DOHH2 (cell line): ENCODE measurements at regions not wholly inside any gene's neighbourhood (a gene's known extent, or its start where the extent isn't known, plus 50 kb on each side); places are given as distances from the start of the nearest gene placed in this dataset.

Experiments used
- EZH2phosphoT487 ChIP-seq: fragments of 200-600 bp; sonication (generic); IDR thresholded peaks from 2 replicates; pipeline ENCODE4 v1.6.1; 2017; ENCODE audit warnings: borderline replicate concordance, mild to moderate bottlenecking, antibody characterized with exemption, low read length, moderate library complexity, mixed read lengths
- TF ChIP-seq, protein P1 (sequence below): fragments of 200-600 bp; sonication (generic); IDR thresholded peaks from one replicate; pipeline ENCODE4 v1.5.1; 2014; ENCODE audit warnings: antibody characterized with exemption, mild to moderate bottlenecking, low read depth, low read length; ENCODE audit not compliant: poor library complexity, severe bottlenecking

DNA sequence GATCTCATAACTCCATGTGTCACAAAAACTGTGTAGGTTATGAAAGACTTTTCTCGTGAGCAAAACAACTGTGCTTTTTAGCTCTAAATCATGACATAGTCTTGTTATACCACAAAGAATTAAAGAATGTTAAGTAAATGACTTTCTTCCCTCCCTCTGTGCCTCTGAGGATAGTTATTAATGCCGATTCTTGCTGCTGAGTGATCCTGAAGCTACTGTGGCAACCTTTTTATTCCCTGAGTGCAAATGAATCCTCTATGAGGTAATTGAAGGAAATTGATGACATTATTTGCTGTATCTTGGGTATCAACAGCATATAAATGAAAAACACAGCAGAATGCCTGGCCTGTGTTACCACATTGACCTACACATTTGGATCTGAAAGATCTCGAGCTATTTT lies 142.2 kb upstream of the HDAC9 start:
- TF ChIP-seq, protein P1, sequence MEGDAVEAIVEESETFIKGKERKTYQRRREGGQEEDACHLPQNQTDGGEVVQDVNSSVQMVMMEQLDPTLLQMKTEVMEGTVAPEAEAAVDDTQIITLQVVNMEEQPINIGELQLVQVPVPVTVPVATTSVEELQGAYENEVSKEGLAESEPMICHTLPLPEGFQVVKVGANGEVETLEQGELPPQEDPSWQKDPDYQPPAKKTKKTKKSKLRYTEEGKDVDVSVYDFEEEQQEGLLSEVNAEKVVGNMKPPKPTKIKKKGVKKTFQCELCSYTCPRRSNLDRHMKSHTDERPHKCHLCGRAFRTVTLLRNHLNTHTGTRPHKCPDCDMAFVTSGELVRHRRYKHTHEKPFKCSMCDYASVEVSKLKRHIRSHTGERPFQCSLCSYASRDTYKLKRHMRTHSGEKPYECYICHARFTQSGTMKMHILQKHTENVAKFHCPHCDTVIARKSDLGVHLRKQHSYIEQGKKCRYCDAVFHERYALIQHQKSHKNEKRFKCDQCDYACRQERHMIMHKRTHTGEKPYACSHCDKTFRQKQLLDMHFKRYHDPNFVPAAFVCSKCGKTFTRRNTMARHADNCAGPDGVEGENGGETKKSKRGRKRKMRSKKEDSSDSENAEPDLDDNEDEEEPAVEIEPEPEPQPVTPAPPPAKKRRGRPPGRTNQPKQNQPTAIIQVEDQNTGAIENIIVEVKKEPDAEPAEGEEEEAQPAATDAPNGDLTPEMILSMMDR = no peak
- TF ChIP-seq EZH2phosphoT487 = no peak
